HuH-7.5 (cell line): ENCODE measurements at regions not wholly inside any gene's neighbourhood (a gene's known extent, or its start where the extent isn't known, plus 50 kb on each side); places are given as distances from the start of the nearest gene placed in this dataset.

Source experiments
- DNase-seq: peaks from one replicate; pipeline ENCODE4 v3.0.0; 2011; ENCODE audit warnings: low spot score

GRCh38 chr21:35843911-35844667, 216.2 kb downstream of the SETD4 start:
- DNase-seq: no peak

- no peak for DNase-seq
Measured at GRCh38 chr21:35840949-35841348, 219.4 kb downstream of the SETD4 start.

- peak; percentile 9 for DNase-seq
Measured at GRCh38 chr21:35840197-35840799, 220.0 kb downstream of the SETD4 start.

- DNase-seq: no peak
Measured at GRCh38 chr21:35838987-35839763, 221.2 kb downstream of the SETD4 start.

- DNase-seq: no peak
Measured at GRCh38 chr21:35838350-35838749, 222.0 kb downstream of the SETD4 start.

- DNase-seq: no peak
Measured at GRCh38 chr21:35833991-35834390, 226.3 kb downstream of the SETD4 start.

- DNase-seq: no peak
Measured at GRCh38 chr21:35833388-35833787, 226.9 kb downstream of the SETD4 start.

GRCh38 chr21:35831230-35831629, 229.1 kb downstream of the SETD4 start:
- DNase-seq: no peak

- no peak for DNase-seq
Measured at GRCh38 chr21:35829067-35829466, 231.3 kb downstream of the SETD4 start.

GRCh38 chr21:35828161-35828560, 232.2 kb downstream of the SETD4 start:
- DNase-seq: no peak

GRCh38 chr21:35827004-35827403, 233.3 kb downstream of the SETD4 start:
- no peak for DNase-seq

GRCh38 chr21:35825370-35826353, 234.7 kb downstream of the SETD4 start:
- DNase-seq: no peak

- no peak for DNase-seq
Measured at GRCh38 chr21:35824136-35824535, 236.2 kb downstream of the SETD4 start.

GRCh38 chr21:35819134-35819533, 241.2 kb downstream of the SETD4 start:
- no peak for DNase-seq

- DNase-seq: no peak
Measured at GRCh38 chr21:35818597-35818996, 241.7 kb downstream of the SETD4 start.

- DNase-seq: no peak
Measured at GRCh38 chr21:35814858-35815619, 245.3 kb downstream of the SETD4 start.

- no peak for DNase-seq
Measured at GRCh38 chr21:35812679-35813078, 247.6 kb downstream of the SETD4 start.

- no peak for DNase-seq
Measured at GRCh38 chr21:35811191-35811806, 249.0 kb downstream of the SETD4 start.

GRCh38 chr21:35810431-35810970, 249.8 kb downstream of the SETD4 start:
- DNase-seq: no peak

GRCh38 chr21:35801391-35801790, 258.9 kb downstream of the SETD4 start:
- DNase-seq: no peak
